Neural cell (in vitro differentiated cells): ENCODE measurements at regions not wholly inside any gene's neighbourhood (a gene's known extent, or its start where the extent isn't known, plus 50 kb on each side); places are given as distances from the start of the nearest gene placed in this dataset.

Experiments
- H2AFZ ChIP-seq: fragments of 200-600, 300-800 bp; sonication (generic), shearing (Covaris generic); 2 replicates; pipeline ENCODE4 v1.6.0; 2014; ENCODE audit warnings: low read depth, mild to moderate bottlenecking, antibody characterized with exemption, low read length, moderate library complexity
- H3F3A ChIP-seq: fragments of 200-600 bp; shearing (Covaris generic); 2 replicates; pipeline ENCODE4 v1.6.1; 2016; ENCODE audit warnings: mild to moderate bottlenecking, moderate library complexity, mixed read lengths, antibody characterized with exemption, low read length; ENCODE audit not compliant: insufficient read depth, poor library complexity, severe bottlenecking
- H3K27ac ChIP-seq: fragments of 200-600, 300-800 bp; sonication (generic), shearing (Covaris generic); 2 replicates; pipeline ENCODE4 v1.5.1; 2014; ENCODE audit warnings: mild to moderate bottlenecking, low read length, moderate library complexity
- H3K27me3 ChIP-seq: fragments of 300-800, 200-600 bp; sonication (generic), shearing (Covaris generic); 2 replicates; pipeline ENCODE4 v1.6.0; 2014; ENCODE audit warnings: mild to moderate bottlenecking, low read depth, low read length, moderate library complexity; ENCODE audit not compliant: insufficient read depth
- H3K36me3 ChIP-seq: fragments of 300-800, 200-600 bp; sonication (generic), shearing (Covaris generic); 2 replicates; pipeline ENCODE4 v1.5.1; 2014; ENCODE audit warnings: mild to moderate bottlenecking, antibody characterized with exemption, low read length, moderate library complexity; ENCODE audit not compliant: insufficient read depth
- H3K4me2 ChIP-seq: fragments of 300-800, 200-600 bp; sonication (generic), shearing (Covaris generic); 2 replicates; pipeline ENCODE4 v1.6.0; 2014; ENCODE audit warnings: mild to moderate bottlenecking, low read length
- H3K4me3 ChIP-seq: fragments of 300-800, 200-600 bp; sonication (generic), shearing (Covaris generic); 2 replicates; pipeline ENCODE4 v1.5.1; 2014; ENCODE audit warnings: mild to moderate bottlenecking, low read length, moderate library complexity
- H3K79me2 ChIP-seq: fragments of 200-600 bp; shearing (Covaris generic); replicated peaks from 2 replicates; pipeline ENCODE4 v1.6.0; 2014; ENCODE audit warnings: mild to moderate bottlenecking, low read length, moderate library complexity; ENCODE audit not compliant: insufficient read depth
- H3K9ac ChIP-seq: fragments of 300-800, 200-600 bp; sonication (generic), shearing (Covaris generic); 2 replicates; pipeline ENCODE4 v1.6.1; 2016; ENCODE audit warnings: mild to moderate bottlenecking, low read length, mixed read lengths
- H3K9me2 ChIP-seq: fragments of 200-600 bp; shearing (Covaris generic); 2 replicates; pipeline ENCODE4 v1.6.1; 2016; ENCODE audit warnings: mild to moderate bottlenecking, low read length, mixed read lengths; ENCODE audit not compliant: insufficient read depth
- H3K9me3 ChIP-seq: fragments of 200-600, 300-800 bp; sonication (generic), shearing (Covaris generic); 2 replicates; pipeline ENCODE4 v1.6.1; 2016; ENCODE audit warnings: mild to moderate bottlenecking, mixed run types, low read length, moderate library complexity, mixed read lengths
- H4K20me1 ChIP-seq: fragments of 200-600 bp; shearing (Covaris generic); 2 replicates; pipeline ENCODE4 v1.6.1; 2016; ENCODE audit warnings: mild to moderate bottlenecking, mixed run types; ENCODE audit not compliant: insufficient read depth
- CTCF ChIP-seq: fragments of 450-650 bp; IDR thresholded peaks from 2 replicates; pipeline ENCODE4 v1.5.1; 2014; ENCODE audit warnings: antibody characterized with exemption, mild to moderate bottlenecking, moderate library complexity; ENCODE audit not compliant: poor library complexity, severe bottlenecking
- EP300 ChIP-seq: fragments of 450-650 bp; conservative IDR thresholded peaks from 2 replicates; pipeline ENCODE4 v1.6.1; 2014; ENCODE audit warnings: antibody characterized with exemption, mild to moderate bottlenecking, moderate library complexity; ENCODE audit not compliant: poor library complexity, severe bottlenecking
- EZH2 ChIP-seq: fragments of 200-600, 300-800 bp; shearing (Covaris generic), sonication (generic); IDR thresholded peaks from 2 replicates; pipeline ENCODE4 v1.6.1; 2014; ENCODE audit warnings: antibody characterized with exemption, low read length, borderline replicate concordance, mild to moderate bottlenecking; ENCODE audit not compliant: insufficient read depth, poor library complexity, severe bottlenecking
- MXI1 ChIP-seq: fragments of 450-650 bp; conservative IDR thresholded peaks from 2 replicates; pipeline ENCODE4 v1.6.1; 2014; ENCODE audit warnings: antibody characterized with exemption, mild to moderate bottlenecking; ENCODE audit not compliant: poor library complexity, severe bottlenecking
- POLR2AphosphoS5 ChIP-seq: IDR thresholded peaks from 2 replicates; pipeline ENCODE4 v1.6.1; 2012
- RAD21 ChIP-seq: fragments of 450-650 bp; conservative IDR thresholded peaks from 2 replicates; pipeline ENCODE4 v1.6.1; 2014; ENCODE audit warnings: antibody characterized with exemption, mild to moderate bottlenecking, moderate library complexity
- REST ChIP-seq: IDR thresholded peaks from 2 replicates; pipeline ENCODE4 v1.6.1; 2012; ENCODE audit warnings: borderline replicate concordance
- SMC3 ChIP-seq: fragments of 450-650 bp; conservative IDR thresholded peaks from 2 replicates; pipeline ENCODE4 v1.6.1; 2014; ENCODE audit warnings: antibody characterized with exemption, mild to moderate bottlenecking, moderate library complexity; ENCODE audit not compliant: poor library complexity
- TAF1 ChIP-seq: IDR thresholded peaks from 2 replicates; pipeline ENCODE4 v1.6.1; 2012; ENCODE audit warnings: low read depth

DNA sequence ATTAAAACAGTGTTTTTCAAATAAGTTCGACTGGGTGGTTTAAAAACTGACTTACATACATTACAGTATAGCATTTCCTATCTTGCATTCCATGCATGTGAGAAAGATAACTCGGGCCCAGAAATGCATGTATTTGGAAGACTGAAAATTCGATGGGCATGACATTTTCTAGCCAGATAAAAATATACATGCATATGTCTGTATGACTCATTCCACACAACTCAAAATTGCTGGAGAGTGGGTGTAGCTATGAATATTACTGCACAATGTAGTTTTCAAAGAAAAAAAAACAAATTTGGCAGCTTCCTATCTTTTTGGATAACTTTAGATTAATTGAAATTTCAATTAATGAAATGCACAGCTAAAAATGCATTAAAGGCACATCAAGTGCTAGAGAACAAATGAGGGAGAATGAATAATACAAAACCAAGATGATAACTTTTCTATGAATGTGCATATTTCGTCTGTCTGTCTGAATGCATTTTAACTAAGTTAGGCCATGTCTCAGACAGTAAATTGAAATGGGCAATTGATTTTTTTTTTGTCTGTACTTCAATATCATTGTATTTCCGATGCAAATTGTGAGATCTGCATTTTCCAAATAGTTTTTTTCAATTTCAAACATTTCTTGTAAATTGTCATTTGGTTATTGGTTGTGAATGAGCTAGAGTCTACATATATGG is 54.5 kb upstream of the GABRA2 start:
- H3K79me2 ChIP-seq = no peaks in the 10 kb centered on the region
- no peak overlapping the region for H2AFZ ChIP-seq
- H3K27me3 ChIP-seq = no peaks in the 10 kb centered on the region
- H3F3A ChIP-seq = no peaks in the 10 kb centered on the region
- no peaks in the 10 kb centered on the region for H3K9me3 ChIP-seq
- TF ChIP-seq EP300 = no peak
- no peak for TF ChIP-seq RAD21
- no peak for TF ChIP-seq MXI1
- no peak for TF ChIP-seq TAF1
- no peak for TF ChIP-seq POLR2AphosphoS5
- TF ChIP-seq SMC3 = no peak
- TF ChIP-seq EZH2 = no peak
- no peaks in the 10 kb centered on the region for H3K9me2 ChIP-seq
- no peak overlapping the region for H3K4me2 ChIP-seq
- no peaks in the 10 kb centered on the region for H3K36me3 ChIP-seq
- H3K9ac ChIP-seq = no peak overlapping the region
- no peaks in the 10 kb centered on the region for H4K20me1 ChIP-seq
- no peak overlapping the region for H3K27ac ChIP-seq
- H3K4me3 ChIP-seq = no peak overlapping the region

DNA sequence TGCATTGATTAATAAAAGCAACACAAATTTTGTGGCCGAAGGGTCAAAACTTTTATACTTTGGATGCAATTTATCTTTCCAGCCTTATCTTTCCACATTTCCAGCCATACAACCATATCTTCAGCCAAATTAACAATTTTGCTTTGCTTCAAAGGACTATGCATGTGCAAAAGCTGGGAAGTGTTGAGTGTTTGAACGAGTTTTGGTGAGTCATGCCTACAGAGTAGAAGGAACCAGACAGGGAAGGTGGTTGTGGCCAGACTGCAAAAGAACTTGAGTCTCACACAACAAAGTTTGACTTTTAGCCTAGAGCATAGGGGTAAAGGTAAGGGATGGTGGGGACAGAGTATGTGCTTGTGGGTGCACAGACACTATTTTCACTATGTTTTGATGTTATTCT is 53.0 kb upstream of the GABRA2 start:
- Histone ChIP-seq H3K27ac (no peak overlapping the region), H2AFZ (no peak overlapping the region), H3F3A (no peaks in the 10 kb centered on the region), H3K27me3 (no peaks in the 10 kb centered on the region), H3K4me2 (no peak overlapping the region), H3K79me2 (no peaks in the 10 kb centered on the region), H3K9me2 (no peaks in the 10 kb centered on the region), H3K9ac (no peak overlapping the region), H3K4me3 (no peak overlapping the region), H3K9me3 (no peaks in the 10 kb centered on the region), H3K36me3 (no peaks in the 10 kb centered on the region), H4K20me1 (no peaks in the 10 kb centered on the region)
- TF ChIP-seq EZH2 (no peak), SMC3 (no peak), REST (no peak), MXI1 (no peak), EP300 (no peak), TAF1 (no peak), CTCF (no peak), POLR2AphosphoS5 (no peak), RAD21 (no peak)
